ENCODE measurements at regions not wholly inside any gene's neighbourhood (a gene's known extent, or its start where the extent isn't known, plus 50 kb on each side); places are given as distances from the start of the nearest gene placed in this dataset.
A peak's percentile ranks its signal among the peaks of the same experiment; 100 is the strongest.
"Not testable (repeated sequence)": the region's sequence is repeated elsewhere in the genome, so short reads cannot be mapped to it uniquely, and the experiment has no call there.

DNA sequence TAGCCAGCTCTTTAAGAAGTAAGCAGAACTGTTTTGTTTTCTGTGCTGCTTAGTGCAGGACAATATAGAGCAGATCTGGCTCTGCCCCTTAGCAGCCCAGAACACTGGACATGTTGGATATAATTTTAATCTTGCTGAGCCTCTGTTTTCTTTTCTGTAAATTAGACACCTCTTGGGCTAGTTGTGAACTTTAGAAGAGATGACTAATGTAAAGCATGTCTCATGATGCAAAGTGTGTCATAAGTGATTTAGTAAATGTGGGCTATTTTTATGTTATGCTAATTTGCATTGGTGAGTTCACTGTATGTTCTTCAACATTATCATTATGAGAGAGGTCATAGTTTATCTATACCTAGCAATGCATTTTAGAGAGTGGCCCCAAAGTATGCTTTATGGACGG lies 156.1 kb upstream of the ADAMTSL1 start:
- DNase-seq: no peak

DNA sequence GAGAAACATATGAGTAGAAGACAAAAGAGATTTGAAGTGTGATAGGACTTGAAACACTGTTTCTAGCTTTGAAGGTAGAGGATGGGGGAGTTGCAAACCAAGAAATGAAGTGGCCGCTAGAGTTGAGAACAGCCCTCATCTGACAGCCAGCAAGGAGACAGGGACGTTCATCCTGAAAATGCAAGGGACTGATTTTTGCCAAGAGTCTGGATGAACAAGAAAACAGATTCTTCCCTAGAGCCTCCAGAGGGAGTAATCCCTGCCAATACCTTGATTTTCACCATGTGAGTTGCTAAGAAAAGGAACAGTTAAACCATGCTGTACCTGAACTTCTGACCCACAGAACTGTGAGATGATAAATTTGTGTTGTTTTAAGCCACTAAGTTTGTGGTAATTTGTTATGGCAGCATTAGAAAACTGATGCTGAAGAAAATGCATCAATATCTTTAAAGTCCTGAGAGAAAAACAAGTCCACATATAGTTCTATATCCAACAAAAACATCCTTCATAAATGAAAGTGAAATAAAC lies 154.0 kb upstream of the ADAMTSL1 start:
- no peak for DNase-seq

DNA sequence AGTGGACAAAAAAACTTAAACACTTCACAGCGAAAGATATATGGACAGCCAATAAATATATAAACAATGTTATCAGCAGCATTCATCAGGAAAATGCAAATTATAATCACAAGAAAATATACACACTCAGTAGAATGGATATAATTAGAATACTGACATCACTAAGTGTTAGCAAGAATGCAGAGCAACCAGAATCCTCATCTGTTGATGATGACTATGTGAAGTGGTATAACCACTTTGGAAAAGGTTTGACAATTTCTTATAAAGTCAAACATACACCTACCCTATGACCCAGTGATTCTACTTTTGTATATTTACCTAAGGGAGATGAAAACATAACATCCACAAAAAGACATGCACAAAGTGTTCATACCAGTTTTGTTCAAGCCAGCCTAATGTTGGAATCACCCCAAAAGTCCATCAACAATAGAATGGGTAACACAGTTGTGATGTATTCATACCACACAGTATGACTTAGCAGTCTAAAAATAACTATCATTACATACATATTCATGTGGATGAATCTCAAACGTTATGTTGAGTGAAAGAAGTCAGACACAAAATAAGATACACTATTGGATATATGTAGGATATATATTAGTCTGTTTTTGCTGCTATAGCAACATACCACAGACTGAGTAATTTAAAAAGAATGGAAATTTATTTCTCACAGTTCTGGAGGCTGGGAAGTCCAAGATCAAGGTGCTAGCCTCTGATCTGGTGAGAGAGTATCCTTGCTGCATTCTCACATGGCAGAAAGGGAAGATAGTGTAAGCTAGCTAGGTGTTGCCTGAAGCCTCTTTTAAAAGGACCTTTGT lies 148.8 kb upstream of the ADAMTSL1 start:
- no peak for DNase-seq

DNA sequence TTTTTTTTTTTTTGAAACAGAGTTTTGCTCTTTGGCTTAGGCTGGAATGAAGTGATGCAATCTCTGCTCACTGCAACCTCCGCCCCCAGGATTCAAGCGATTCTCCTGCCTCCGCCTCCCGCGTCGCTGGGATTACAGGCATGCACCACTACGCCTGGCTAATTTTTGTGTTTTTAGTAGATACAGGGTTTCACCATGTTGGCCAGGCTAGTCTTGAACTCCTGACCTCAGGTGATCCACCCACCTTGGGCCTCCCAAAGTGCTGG lies 148.3 kb upstream of the ADAMTSL1 start:
- not testable (repeated sequence) for DNase-seq

DNA sequence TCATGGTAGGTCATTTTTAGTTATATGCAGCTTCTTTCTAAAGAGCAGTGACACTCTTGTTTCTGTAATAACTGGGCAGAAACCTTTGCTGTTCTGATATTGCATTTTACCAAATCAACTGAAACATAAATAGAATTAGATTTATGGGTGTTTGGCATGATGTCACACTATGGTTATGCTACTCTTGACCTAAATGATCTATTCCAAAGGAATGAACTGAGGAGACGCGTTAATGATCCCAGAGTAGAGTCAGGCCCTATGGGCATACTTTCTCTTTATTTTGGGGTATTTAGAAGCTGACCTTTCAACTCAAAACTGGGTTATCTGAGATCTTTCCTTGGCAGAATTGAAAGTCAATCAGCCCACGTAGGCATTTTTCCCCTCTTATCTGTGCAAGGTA lies 146.8 kb upstream of the ADAMTSL1 start:
- DNase-seq: no peak

DNA sequence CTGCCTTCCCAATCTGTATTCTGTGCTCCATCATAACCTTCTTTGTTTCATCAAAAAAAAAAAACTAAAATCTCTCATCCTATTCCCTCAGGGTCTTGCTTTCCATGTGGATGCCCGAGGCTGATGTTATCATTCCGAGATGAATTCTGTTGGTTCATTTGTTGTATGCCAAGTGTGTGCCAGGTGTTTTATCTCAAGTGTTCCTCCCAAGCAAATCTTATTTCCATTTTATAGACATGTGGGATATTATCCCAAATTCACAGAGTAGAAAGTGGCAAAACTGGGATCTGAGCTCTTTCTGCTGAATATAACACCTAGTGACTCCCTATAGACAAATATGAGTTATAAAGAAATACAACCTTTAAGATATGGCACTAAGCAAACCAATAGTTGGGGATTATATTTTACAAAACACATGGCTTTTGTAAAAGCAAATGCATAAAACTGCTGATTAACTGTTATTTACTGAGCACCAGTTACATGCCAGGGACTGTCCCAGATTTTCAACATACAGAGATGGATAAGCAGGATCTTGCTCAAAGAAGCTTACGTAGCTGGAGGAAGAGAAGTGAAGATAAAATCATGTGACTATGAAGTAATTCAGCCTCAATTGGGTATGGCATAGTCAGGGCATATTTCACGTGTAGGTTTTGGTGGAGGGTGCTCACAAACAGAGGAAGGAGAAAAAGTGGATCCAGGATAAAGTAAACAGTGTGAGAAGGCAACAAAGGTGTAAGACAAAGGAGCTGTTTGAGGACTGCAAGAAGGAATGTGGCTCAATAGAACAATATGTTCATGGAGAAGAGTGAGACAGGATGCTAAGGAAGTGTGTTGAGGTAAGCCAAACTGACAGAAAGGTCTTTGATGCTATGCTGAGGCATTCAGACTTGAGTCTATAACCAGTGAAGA lies 143.3 kb upstream of the ADAMTSL1 start:
- no peak for DNase-seq

DNA sequence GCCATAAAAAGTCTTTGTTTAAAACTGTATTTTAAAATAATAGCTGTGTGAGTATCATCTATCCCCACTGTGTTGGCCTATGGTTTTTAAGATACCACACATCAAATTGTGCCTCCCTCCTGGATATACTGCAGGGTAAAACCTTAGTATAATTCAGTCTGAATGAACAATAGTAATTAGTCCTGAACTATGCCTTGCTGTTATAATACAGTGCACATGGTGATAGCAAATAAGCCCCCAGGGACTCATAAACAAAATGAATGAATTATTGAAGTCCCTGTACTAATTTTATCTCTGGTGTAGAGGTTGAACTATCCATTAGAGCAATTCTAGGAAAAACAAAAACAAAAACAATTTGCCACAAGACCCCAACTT lies 142.7 kb upstream of the ADAMTSL1 start:
- DNase-seq: peak; percentile 43

DNA sequence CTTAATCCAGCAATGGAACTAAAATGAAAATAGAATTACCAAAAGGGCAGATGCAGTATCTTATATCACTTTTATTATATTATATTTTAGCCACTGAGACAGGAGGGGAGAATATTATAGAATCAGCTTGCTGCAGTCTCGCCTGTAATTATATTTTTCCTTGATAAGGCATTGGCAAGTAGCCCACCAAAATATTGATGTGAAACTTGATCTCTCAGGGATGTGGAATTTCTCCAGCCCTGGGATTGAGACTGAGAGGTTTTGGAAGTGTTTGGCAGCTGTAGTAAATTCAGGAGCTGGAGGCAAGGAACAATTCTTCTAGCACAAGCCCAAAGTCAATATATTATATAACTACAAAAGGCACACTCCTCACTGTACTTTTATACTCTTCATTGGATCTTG lies 142.1 kb upstream of the ADAMTSL1 start:
- no peak for DNase-seq

DNA sequence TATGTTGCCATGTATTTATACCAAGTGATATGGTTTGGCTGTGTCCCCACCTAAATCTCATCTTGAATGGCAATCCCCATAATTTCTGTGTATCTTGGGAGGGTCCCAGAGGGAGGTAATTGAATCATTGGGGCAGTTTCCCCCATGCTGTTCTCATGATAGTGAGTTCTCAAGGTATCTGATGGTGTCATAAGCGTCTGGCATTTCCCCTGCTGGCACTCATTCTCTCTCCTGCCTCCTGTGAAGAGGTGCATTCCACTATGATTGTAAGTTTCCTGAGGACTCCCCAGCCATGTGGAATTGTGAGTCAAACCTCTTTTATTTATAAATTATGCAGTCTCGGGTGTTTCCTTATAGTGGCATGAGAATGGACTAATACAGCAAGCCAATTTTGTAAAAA lies 140.8 kb upstream of the ADAMTSL1 start:
- no peak for DNase-seq

DNA sequence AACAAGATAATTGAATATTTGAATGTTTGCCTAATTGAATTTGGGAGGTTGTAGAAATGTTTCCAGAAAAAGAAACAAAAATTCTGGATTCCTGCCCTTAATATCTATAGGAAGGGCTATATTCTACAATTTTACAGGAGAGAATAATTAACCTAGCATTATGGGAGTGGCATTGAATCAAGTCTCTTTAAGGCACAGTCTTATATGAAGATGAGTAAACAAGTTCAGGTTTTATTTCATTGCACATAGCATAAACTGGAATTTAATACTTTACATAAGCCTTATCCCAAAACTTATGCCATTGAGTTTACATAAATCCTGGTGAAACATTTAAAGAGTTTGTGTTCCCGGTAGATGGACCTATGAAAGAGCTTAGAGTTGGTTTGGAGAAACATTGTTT lies 138.1 kb upstream of the ADAMTSL1 start:
- DNase-seq: no peak

DNA sequence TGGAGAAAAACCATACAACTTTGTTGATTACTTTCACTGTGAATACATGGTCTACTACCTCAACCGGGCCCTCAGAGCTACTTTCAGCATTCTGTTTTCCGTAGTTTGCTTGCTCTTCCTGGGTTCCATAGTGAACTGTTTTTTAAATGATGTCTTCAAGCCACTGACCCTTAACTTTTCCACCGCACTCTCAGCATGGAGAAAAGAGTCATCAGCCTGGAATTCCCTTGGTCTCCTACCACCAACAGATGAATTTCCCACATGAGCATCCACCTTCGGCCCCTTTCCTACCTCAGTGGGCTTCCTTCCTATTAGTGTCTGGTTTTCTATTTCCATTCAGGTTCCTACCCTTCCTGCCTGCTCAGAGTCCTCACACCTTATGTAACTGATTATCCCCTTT lies 135.9 kb upstream of the ADAMTSL1 start:
- no peak for DNase-seq

DNA sequence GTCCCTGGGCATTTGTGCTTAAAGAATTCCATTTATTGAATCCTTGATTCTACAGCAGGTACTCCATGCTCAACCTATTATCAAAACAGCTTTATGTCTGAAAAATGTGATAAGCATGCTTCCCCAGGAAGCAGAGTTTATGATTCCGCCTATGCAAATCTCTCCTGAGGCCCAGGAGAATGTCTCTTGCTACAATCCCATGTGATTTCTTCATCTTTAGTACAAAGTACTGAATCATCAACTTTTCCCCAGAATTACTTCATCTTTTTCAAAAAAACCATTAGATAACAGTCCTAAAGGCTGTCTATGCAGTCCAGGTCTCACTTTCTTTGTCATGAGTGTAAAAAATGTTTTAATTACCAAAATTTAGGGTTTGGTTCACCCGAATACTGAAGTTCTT lies 130.2 kb upstream of the ADAMTSL1 start:
- no peak for DNase-seq

DNA sequence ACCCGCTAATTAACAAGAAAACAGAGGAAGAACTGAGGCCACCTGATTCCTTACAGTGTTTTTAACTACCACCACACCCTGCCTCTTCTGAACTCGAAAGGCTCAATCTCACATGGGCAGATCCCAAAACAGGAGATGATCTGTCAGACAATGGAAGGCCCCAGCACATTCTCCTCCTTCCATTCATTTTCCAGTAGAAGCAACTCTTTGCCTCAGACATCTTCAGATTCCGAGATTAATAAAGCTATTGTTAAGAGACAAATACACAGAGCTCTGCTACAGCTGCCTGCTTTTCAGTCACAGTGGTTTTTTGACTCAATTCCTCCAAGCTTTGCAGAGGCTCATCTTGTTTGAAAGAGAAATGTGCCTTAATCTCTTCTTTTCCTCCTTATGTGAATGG lies 127.2 kb upstream of the ADAMTSL1 start:
- no peak for DNase-seq

DNA sequence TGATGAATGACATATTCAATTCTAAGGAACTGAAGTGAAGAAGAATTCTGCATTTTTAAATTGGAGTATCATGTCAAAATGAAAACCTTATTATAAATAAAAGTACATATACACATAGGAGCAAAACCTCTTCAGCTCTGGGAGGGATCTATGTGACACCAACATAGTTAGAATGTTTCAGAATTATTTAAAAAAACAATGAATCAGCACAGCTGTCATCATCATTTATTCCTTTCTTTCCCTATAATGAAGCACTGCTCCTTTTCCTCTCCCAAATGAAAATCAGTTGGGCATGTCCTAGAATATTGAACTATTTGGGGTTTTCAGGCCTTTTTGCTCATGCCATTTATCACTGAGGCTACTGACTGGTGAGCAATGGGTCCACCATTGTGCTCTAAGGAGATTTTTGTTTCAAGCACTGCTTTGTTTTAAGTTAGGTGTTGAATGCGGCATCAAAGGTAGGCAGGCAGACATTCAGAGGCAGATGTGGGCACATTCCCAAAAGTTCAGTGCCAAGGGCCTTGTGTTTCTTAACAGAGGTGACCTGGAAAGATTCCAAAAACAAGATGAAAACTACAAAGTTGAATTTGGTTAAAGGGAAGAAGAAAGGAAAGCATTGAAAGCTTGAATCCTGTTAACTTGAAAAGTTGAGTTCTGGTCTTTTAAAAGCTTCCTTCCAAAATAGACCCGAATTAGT lies 126.4 kb upstream of the ADAMTSL1 start:
- no peak for DNase-seq

DNA sequence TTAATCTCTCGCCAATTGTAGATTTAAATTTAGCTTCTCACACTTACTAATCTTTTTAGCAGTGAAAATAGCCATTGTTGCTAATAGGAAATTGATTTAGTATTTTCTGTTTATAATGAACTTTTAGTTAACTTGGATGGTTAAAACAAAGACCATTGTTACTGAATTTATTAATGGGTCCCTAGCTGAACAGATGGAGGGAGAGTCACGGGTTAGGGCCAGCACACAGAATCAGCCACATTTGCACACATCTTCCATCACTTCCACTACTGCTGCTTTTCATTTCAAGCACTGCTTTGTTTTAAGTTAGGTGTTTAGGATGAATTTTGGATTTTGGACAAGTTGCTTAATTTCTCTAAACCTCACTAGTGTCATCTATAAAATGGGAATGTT lies 125.9 kb upstream of the ADAMTSL1 start:
- no peak for DNase-seq

DNA sequence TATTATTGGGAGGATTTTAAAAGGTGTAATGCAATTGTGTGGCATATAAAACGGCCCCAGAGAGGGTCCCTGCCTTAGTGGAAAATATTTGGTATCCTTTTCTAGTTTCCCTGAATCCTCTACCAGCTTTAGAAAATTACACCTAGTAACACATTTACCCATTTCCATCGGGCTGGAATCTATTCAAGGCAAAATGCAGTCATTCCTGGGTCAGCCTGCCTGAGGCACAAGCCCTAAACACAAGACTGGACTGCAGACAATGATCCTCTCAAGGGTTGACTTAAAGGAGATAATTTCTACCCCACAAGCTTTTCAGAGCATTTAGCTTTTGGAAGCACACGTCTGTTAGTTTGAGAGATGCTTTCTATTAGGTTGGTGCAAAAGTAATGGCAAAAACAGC lies 124.4 kb upstream of the ADAMTSL1 start:
- DNase-seq: no peak

DNA sequence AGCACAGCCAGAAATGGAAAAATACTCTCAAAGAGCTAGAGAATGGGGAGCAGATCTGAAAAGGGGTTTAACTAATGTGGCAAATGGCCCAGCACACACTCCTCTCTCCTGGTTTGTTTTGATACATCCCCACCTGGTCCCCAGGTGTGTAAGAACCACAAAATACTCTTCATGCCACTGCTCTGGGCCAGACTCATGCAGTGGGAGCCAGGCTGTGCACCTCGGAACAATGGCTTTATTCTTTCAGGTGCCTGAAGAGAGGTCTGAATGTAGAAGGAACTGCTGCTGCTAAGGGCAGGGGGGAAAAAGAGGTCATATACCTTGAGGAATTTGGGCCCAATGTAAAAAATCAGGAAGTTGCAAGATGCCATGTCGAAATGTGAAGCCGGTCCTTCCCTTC lies 123.9 kb upstream of the ADAMTSL1 start:
- no peak for DNase-seq

DNA sequence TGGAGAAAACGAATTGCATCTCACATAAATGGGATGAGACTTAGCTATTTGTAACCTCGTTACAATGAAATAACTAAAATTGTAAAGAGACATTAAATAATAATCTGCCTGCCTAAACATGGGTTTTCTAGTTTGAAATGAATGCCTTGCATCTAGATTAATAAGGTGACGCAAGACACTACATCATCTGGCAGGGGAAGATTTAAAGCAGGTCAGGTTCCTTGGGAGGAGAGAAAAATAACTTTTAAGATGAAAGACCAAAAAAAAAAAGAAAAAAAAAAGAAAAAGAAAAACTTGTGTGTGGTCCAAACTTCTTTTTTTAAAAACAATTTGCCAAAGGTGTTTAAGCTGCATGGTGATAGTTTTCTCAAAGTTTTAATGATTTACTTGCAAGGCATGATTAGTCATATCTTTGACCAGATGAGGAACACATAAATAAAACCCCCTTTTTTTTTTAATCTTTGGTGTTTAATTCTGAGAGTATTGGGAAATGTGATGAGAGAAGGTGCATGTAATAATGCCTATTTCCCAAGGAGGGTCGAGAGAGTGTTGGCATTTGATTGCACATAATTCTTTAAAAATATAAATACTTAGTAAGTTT lies 122.9 kb upstream of the ADAMTSL1 start:
- no peak for DNase-seq

DNA sequence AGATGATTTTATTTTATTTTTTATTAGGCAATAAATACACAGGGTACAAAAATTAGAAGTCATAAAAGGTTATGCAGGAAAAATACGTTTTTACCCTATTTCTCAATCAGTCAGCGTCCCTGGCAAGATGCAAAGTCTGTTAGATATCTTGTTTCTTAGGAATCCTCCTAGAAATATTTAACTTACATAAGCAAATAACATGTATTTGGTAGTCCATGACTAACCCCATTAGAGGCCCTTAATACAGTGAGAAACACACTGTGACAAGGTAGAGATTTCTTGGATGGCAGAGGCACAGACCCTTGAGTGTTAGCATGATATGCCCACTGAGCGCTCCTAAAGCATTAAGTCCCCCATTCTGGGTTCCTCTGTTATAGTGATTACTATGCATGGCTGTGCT lies 121.2 kb upstream of the ADAMTSL1 start:
- DNase-seq: no peak

DNA sequence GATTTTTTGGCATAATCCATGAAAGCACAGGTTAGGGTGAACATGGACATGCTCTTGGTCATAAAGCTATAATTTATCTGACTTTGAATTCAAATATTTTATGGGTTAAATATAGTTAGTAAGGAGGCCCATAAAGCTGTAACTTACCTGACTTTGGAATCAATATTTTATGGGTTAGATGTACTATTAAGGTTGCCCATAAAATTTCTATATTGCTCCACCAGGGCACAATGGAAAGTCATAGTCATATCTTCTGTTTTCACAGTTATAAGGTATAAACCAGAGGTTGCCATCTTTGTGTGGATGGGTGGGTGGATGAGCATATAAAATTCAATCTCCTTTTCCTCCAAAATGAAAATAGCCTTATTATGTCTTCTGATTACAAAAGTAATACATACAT lies 120.5 kb upstream of the ADAMTSL1 start:
- no peak for DNase-seq

DNA sequence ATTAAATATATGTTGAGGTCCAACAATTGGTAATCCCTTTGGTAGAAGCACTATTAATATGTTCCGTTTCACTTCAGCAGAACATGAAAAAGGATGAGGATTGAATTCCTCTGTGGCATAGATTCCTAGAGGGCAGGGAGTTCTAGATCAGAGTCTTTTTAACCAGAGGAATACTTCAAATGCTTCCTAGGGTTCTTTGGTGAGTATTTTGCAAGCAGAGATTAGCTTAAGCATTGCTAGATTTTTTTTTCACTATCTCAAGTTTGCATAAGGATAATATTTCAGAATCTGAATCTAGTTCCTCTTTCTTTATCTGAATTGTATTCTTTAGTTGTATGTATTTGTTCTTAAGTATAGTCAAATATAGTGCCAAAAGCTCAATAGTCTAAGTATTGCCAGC lies 116.6 kb upstream of the ADAMTSL1 start:
- no peak for DNase-seq

DNA sequence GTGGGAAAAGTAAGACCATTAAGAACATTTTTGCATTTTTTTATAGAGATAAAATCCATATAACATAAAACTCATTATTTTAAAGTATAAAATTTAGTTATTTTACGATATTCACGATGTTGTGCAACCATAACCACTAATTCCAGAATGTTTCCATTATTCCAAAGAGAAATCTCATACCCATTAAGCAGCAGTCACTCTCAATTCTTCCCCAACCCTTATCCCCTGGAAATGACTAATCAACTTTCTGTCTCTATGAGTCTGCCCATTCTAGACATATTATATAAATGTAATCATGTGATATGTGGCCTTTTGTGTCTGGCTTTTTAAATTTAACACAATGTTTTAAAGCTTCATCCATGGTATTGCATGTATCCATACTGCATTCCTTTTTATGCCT lies 115.6 kb upstream of the ADAMTSL1 start:
- no peak for DNase-seq

DNA sequence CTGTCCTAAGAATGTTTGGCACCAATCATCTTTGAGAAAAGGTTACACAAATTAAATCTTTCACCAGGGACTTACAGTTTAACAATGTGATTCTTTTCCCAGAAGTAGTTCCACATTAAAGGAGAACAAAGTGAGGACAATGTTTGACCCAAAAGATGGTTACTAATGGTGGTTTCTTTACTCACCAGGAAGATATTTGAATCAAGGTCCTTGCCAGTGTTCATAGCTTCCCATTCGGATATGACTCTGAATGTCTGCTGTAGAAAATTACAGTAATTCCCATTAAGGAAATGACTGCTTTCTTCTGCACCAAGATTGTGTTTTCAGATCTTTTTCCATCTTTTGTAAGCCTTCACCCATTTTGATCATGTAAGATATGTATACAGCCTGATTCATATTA lies 114.6 kb upstream of the ADAMTSL1 start:
- DNase-seq: no peak
